Activated CD4-positive, alpha-beta T cell treated with anti-CD3 and anti-CD28 coated beads, Interleukin-2, amount 10 ng/mL, durations not matched to agents 24 days and 14 days (primary cell): ENCODE measurements at regions not wholly inside any gene's neighbourhood (a gene's known extent, or its start where the extent isn't known, plus 50 kb on each side); places are given as distances from the start of the nearest gene placed in this dataset.

Experiments
- DNase-seq: peaks from one replicate; pipeline ENCODE4 v3.0.0; 2022
- H3K27ac Mint-ChIP-seq: one replicate; pipeline ENCODE4 v1.8.0; 2022; ENCODE audit warnings: mild to moderate bottlenecking, mixed read lengths
- H3K27me3 Mint-ChIP-seq: one replicate; pipeline ENCODE4 v1.8.0; 2022; ENCODE audit warnings: mixed read lengths
- H3K36me3 Mint-ChIP-seq: one replicate; pipeline ENCODE4 v1.8.0; 2022; ENCODE audit warnings: low read depth, mild to moderate bottlenecking, mixed read lengths
- H3K4me1 Mint-ChIP-seq: one replicate; pipeline ENCODE4 v1.8.0; 2021; ENCODE audit warnings: mixed read lengths
- H3K4me3 Mint-ChIP-seq: one replicate; pipeline ENCODE4 v1.8.0; 2022; ENCODE audit warnings: mild to moderate bottlenecking, moderate library complexity, mixed read lengths
- H3K9me3 Mint-ChIP-seq: one replicate; pipeline ENCODE4 v1.8.0; 2021; ENCODE audit warnings: mixed read lengths
- intact Hi-C: fragments of 100-400 bp; cut with micrococcal nuclease; formaldehyde crosslinking; loops from one replicate; pipeline ENCODE4 v1.15.1; 2023

- Mint-ChIP-seq H3K27me3 (no peaks in the 10 kb centered on the region), H3K9me3 (peaks cover 10% of the 10 kb centered on the region), H3K4me3 (no peak overlapping the region), H3K36me3 (no peaks in the 10 kb centered on the region), H3K27ac (no peak overlapping the region), H3K4me1 (peaks cover 14% of the 10 kb centered on the region)
- intact Hi-C loops = no loop called here
- peak; percentile 11 for DNase-seq
These were observed 79.5 kb downstream of the CD200 start for GRCh38 chr3:112412494-112412893.

GRCh38 chr3:112413074-112413473 lies 80.1 kb downstream of the CD200 start:
- no peak overlapping the region for H3K4me3 Mint-ChIP-seq
- H3K27ac Mint-ChIP-seq = no peak overlapping the region
- H3K9me3 Mint-ChIP-seq = peaks cover 10% of the 10 kb centered on the region
- no peaks in the 10 kb centered on the region for H3K27me3 Mint-ChIP-seq
- no peaks in the 10 kb centered on the region for H3K36me3 Mint-ChIP-seq
- peak; percentile 49 for DNase-seq
- peaks cover 8% of the 10 kb centered on the region for H3K4me1 Mint-ChIP-seq
- intact Hi-C loops = no loop called here

- intact Hi-C loops = no loop called here
- peak; percentile 52 for DNase-seq
- H3K4me1 Mint-ChIP-seq = peaks cover 6% of the 10 kb centered on the region
- H3K9me3 Mint-ChIP-seq = peaks cover 10% of the 10 kb centered on the region
- H3K27me3 Mint-ChIP-seq = no peaks in the 10 kb centered on the region
- H3K4me3 Mint-ChIP-seq = no peak overlapping the region
- H3K27ac Mint-ChIP-seq = no peak overlapping the region
- H3K36me3 Mint-ChIP-seq = no peaks in the 10 kb centered on the region
These were observed 80.8 kb downstream of the CD200 start for GRCh38 chr3:112413722-112414121.
